ENCODE measurements at regions not wholly inside any gene's neighbourhood (a gene's known extent, or its start where the extent isn't known, plus 50 kb on each side); places are given as distances from the start of the nearest gene placed in this dataset.
A peak's percentile ranks its signal among the peaks of the same experiment; 100 is the strongest.

DNA sequence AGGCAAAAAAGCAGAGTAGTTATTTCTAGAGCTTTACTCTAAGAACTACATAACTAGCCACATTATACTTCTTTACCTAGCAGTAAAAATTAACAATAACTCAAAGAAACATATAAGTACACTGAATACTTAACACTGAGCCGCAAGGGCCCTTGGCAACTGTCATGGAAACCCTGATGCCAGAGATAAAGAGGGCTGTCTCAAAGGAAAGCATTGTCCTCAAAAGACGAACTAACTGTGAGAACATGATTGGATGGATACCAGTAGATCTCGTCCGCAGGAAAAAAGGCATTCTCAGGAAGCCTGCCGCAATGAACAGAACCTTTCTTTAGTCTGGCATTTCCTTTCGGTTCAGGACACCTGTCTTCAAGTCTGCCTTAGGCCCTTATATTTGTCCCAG is 379.0 kb upstream of the SLC30A5 start:
- DNase-seq (ENCODE audit: low spot score) = no peak
- no peaks in the 10 kb centered on the region for H3K79me2 ChIP-seq (replicated peaks; ENCODE audit: insufficient read depth)
- H3K4me1 ChIP-seq (ENCODE audit: insufficient read depth) = no peaks in the 10 kb centered on the region
- no peaks in the 10 kb centered on the region for H3K27me3 Mint-ChIP-seq (ENCODE audit: insufficient read depth, low read depth, poor library complexity)
- no peak for TF ChIP-seq ZNF331 (CRISPR knock-in tag; IDR thresholded peaks at IDR 0.05; ENCODE audit: low read depth)
- no peak for TF ChIP-seq EZH2 (IDR thresholded peaks at IDR 0.05; ENCODE audit: low read depth, unreplicated experiment)
- TF ChIP-seq, protein P1, sequence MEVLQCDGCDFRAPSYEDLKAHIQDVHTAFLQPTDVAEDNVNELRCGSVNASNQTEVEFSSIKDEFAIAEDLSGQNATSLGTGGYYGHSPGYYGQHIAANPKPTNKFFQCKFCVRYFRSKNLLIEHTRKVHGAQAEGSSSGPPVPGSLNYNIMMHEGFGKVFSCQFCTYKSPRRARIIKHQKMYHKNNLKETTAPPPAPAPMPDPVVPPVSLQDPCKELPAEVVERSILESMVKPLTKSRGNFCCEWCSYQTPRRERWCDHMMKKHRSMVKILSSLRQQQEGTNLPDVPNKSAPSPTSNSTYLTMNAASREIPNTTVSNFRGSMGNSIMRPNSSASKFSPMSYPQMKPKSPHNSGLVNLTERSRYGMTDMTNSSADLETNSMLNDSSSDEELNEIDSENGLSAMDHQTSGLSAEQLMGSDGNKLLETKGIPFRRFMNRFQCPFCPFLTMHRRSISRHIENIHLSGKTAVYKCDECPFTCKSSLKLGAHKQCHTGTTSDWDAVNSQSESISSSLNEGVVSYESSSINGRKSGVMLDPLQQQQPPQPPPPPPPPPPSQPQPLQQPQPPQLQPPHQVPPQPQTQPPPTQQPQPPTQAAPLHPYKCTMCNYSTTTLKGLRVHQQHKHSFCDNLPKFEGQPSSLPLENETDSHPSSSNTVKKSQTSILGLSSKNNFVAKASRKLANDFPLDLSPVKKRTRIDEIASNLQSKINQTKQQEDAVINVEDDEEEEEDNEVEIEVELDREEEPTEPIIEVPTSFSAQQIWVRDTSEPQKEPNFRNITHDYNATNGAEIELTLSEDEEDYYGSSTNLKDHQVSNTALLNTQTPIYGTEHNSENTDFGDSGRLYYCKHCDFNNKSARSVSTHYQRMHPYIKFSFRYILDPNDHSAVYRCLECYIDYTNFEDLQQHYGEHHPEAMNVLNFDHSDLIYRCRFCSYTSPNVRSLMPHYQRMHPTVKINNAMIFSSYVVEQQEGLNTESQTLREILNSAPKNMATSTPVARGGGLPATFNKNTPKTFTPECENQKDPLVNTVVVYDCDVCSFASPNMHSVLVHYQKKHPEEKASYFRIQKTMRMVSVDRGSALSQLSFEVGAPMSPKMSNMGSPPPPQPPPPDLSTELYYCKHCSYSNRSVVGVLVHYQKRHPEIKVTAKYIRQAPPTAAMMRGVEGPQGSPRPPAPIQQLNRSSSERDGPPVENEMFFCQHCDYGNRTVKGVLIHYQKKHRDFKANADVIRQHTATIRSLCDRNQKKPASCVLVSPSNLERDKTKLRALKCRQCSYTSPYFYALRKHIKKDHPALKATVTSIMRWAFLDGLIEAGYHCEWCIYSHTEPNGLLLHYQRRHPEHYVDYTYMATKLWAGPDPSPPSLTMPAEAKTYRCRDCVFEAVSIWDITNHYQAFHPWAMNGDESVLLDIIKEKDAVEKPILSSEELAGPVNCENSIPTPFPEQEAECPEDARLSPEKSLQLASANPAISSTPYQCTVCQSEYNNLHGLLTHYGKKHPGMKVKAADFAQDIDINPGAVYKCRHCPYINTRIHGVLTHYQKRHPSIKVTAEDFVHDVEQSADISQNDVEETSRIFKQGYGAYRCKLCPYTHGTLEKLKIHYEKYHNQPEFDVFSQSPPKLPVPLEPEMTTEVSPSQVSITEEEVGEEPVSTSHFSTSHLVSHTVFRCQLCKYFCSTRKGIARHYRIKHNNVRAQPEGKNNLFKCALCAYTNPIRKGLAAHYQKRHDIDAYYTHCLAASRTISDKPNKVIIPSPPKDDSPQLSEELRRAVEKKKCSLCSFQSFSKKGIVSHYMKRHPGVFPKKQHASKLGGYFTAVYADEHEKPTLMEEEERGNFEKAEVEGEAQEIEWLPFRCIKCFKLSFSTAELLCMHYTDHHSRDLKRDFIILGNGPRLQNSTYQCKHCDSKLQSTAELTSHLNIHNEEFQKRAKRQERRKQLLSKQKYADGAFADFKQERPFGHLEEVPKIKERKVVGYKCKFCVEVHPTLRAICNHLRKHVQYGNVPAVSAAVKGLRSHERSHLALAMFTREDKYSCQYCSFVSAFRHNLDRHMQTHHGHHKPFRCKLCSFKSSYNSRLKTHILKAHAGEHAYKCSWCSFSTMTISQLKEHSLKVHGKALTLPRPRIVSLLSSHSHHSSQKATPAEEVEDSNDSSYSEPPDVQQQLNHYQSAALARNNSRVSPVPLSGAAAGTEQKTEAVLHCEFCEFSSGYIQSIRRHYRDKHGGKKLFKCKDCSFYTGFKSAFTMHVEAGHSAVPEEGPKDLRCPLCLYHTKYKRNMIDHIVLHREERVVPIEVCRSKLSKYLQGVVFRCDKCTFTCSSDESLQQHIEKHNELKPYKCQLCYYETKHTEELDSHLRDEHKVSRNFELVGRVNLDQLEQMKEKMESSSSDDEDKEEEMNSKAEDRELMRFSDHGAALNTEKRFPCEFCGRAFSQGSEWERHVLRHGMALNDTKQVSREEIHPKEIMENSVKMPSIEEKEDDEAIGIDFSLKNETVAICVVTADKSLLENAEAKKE (CRISPR knock-in tag; IDR thresholded peaks at IDR 0.05) = no peak
- TF ChIP-seq ZNF114 (CRISPR knock-in tag; IDR thresholded peaks at IDR 0.05) = no peak
- TF ChIP-seq EZH2phosphoT487 (IDR thresholded peaks at IDR 0.05; ENCODE audit: unreplicated experiment) = no peak
- TF ChIP-seq, protein P2, sequence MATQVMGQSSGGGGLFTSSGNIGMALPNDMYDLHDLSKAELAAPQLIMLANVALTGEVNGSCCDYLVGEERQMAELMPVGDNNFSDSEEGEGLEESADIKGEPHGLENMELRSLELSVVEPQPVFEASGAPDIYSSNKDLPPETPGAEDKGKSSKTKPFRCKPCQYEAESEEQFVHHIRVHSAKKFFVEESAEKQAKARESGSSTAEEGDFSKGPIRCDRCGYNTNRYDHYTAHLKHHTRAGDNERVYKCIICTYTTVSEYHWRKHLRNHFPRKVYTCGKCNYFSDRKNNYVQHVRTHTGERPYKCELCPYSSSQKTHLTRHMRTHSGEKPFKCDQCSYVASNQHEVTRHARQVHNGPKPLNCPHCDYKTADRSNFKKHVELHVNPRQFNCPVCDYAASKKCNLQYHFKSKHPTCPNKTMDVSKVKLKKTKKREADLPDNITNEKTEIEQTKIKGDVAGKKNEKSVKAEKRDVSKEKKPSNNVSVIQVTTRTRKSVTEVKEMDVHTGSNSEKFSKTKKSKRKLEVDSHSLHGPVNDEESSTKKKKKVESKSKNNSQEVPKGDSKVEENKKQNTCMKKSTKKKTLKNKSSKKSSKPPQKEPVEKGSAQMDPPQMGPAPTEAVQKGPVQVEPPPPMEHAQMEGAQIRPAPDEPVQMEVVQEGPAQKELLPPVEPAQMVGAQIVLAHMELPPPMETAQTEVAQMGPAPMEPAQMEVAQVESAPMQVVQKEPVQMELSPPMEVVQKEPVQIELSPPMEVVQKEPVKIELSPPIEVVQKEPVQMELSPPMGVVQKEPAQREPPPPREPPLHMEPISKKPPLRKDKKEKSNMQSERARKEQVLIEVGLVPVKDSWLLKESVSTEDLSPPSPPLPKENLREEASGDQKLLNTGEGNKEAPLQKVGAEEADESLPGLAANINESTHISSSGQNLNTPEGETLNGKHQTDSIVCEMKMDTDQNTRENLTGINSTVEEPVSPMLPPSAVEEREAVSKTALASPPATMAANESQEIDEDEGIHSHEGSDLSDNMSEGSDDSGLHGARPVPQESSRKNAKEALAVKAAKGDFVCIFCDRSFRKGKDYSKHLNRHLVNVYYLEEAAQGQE (IDR thresholded peaks at IDR 0.05; ENCODE audit: unreplicated experiment) = no peak
- no peak for TF ChIP-seq CTCF (conservative IDR thresholded peaks at IDR 0.05; ENCODE audit: low read depth in 2 of 2)
- TF ChIP-seq STAT1 (IDR thresholded peaks at IDR 0.05; ENCODE audit: unreplicated experiment) = no peak
- TF ChIP-seq NANOG (IDR thresholded peaks at IDR 0.05; ENCODE audit: borderline replicate concordance) = no peak
- no peak for TF ChIP-seq POLR2AphosphoS5 (IDR thresholded peaks at IDR 0.05; ENCODE audit: low read depth)
- TF ChIP-seq, protein P3, sequence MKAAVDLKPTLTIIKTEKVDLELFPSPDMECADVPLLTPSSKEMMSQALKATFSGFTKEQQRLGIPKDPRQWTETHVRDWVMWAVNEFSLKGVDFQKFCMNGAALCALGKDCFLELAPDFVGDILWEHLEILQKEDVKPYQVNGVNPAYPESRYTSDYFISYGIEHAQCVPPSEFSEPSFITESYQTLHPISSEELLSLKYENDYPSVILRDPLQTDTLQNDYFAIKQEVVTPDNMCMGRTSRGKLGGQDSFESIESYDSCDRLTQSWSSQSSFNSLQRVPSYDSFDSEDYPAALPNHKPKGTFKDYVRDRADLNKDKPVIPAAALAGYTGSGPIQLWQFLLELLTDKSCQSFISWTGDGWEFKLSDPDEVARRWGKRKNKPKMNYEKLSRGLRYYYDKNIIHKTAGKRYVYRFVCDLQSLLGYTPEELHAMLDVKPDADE (IDR thresholded peaks at IDR 0.05) = no peak
- no peak for TF ChIP-seq JUNB (IDR thresholded peaks at IDR 0.05; ENCODE audit: unreplicated experiment)
- no peak for TF ChIP-seq CREB1 (CRISPR knock-in tag; IDR thresholded peaks at IDR 0.05; ENCODE audit: low read depth)
- no peak overlapping the region for H3K4me3 ChIP-seq
- H3K9me3 Mint-ChIP-seq = peaks cover 11% of the 10 kb centered on the region
- H3K36me3 Mint-ChIP-seq (ENCODE audit: low read depth) = peaks cover 10% of the 10 kb centered on the region; the same call in 1 of the 3 replicates
- H3K4me1 Mint-ChIP-seq = no peaks in the 10 kb centered on the region
- no peaks in the 10 kb centered on the region for H3K36me3 ChIP-seq (ENCODE audit: insufficient read depth)
- peak overlapping the region; percentile 28; the same call in 1 of the 2 replicates for H2AFZ ChIP-seq
- no peak overlapping the region for H3K27ac Mint-ChIP-seq
- H4K20me1 ChIP-seq (replicated peaks; ENCODE audit: insufficient read depth) = no peaks in the 10 kb centered on the region
- no peak overlapping the region for H3K27ac ChIP-seq (ENCODE audit: low read depth)
- H3K4me3 Mint-ChIP-seq = no peak overlapping the region
- H3K27me3 ChIP-seq (ENCODE audit: insufficient read depth) = no peaks in the 10 kb centered on the region
- no peak for ATAC-seq
- no peaks in the 10 kb centered on the region for H3F3A ChIP-seq (replicated peaks; ENCODE audit: low read depth)
- no peak overlapping the region for H3K4me2 ChIP-seq
- H3K9me2 ChIP-seq (ENCODE audit: insufficient read depth) = 0 out of 2 replicates have a peak, but pooled peaks cover 5% of the 10 kb centered on the region

Measured in GM23338 (cell line).